ENCODE measurements at regions not wholly inside any gene's neighbourhood (a gene's known extent, or its start where the extent isn't known, plus 50 kb on each side); places are given as distances from the start of the nearest gene placed in this dataset.
A peak's percentile ranks its signal among the peaks of the same experiment; 100 is the strongest.

- TF ChIP-seq EZH2phosphoT487 (IDR thresholded peaks at IDR 0.05; ENCODE audit: borderline replicate concordance, low read length) (no peak), CTCF (conservative IDR thresholded peaks at IDR 0.05; ENCODE audit: low read depth, low read length) (no peak), EZH2 (IDR thresholded peaks at IDR 0.05; ENCODE audit: low read length, unreplicated experiment) (no peak)
- Histone ChIP-seq H3K27me3 (ENCODE audit: low read length) (no peaks in the 10 kb centered on the region), H2AFZ (ENCODE audit: low read length) (0 out of 2 replicates have a peak overlapping the region, but pooled peaks have one; percentile 0), H3K27ac (ENCODE audit: low read length) (peak overlapping the region; percentile 40), H3K9me2 (replicated peaks; ENCODE audit: low read length) (no peaks in the 10 kb centered on the region), H3K9me3 (ENCODE audit: low read length) (peaks cover 9% of the 10 kb centered on the region; the same call in 1 of the 2 replicates), H3K4me2 (ENCODE audit: low read length) (peak overlapping the region; percentile 33), H3K4me1 (ENCODE audit: insufficient read depth, low read length) (peaks cover 59% of the 10 kb centered on the region), H4K20me1 (ENCODE audit: low read length) (no peaks in the 10 kb centered on the region), H3K79me2 (ENCODE audit: low read length) (no peaks in the 10 kb centered on the region), H3K4me3 (ENCODE audit: low read length) (no peak overlapping the region), H3F3A (ENCODE audit: low read length, unreplicated experiment) (peaks cover 6% of the 10 kb centered on the region), H3K9ac (ENCODE audit: low read length) (no peak overlapping the region), H3K36me3 (ENCODE audit: low read depth, low read length) (no peaks in the 10 kb centered on the region)
- ChIA-PET CTCF (interaction anchor here (0.6 to 1.4 kb wide), 5 partner anchors 10 to 757 kb away, joined by 3 to 5 read pairs (median 3); no protein-coding TSS in a partner anchor), POLR2A (ENCODE audit: unreplicated experiment) (interaction anchor here (0.6 to 1.0 kb wide), 3 partner anchors 98 to 169 kb away, joined by 4 to 6 read pairs (median 5); no protein-coding TSS in a partner anchor)
- DNase-seq (no peak), ATAC-seq (peak; percentile 0; the same call in 1 of the 2 replicates)
- BruUV-seq (replicated peaks), result no TSS peak
- intact Hi-C loops (cut with micrococcal nuclease), result loop anchor here (1.0 to 10.0 kb wide), 7 partner anchors 47 to 760 kb away; partner anchors contain the start of gene ZMIZ1
These were observed 264.2 kb upstream of the ZMIZ1 start for GRCh38 chr10:78804411-78805032.

GRCh38 chr10:78805176-78805575, 263.6 kb upstream of the ZMIZ1 start:
- H3K27ac ChIP-seq (ENCODE audit: low read length), result peak overlapping the region; percentile 40
- CTCF ChIA-PET, result interaction anchor here (0.6 to 1.4 kb wide), 6 partner anchors 10 to 758 kb away, joined by 3 to 5 read pairs (median 3); no protein-coding TSS in a partner anchor
- intact Hi-C loops (cut with micrococcal nuclease), result loop anchor here (1.0 to 10.0 kb wide), 7 partner anchors 48 to 760 kb away; partner anchors contain the start of gene ZMIZ1
- H3K27me3 ChIP-seq (ENCODE audit: low read length), result no peaks in the 10 kb centered on the region
- peak; percentile 90 for ATAC-seq
- no peak for TF ChIP-seq EZH2phosphoT487 (IDR thresholded peaks at IDR 0.05; ENCODE audit: borderline replicate concordance, low read length)
- TF ChIP-seq EZH2 (IDR thresholded peaks at IDR 0.05; ENCODE audit: low read length, unreplicated experiment), result no peak
- no peak for TF ChIP-seq CTCF (conservative IDR thresholded peaks at IDR 0.05; ENCODE audit: low read depth, low read length)
- no peak overlapping the region for H3K4me3 ChIP-seq (ENCODE audit: low read length)
- POLR2A ChIA-PET (ENCODE audit: unreplicated experiment), result interaction anchor here (0.5 to 1.0 kb wide), 6 partner anchors 99 to 345 kb away, joined by 3 to 20 read pairs (median 4); no protein-coding TSS in a partner anchor
- H4K20me1 ChIP-seq (ENCODE audit: low read length), result no peaks in the 10 kb centered on the region
- peak overlapping the region; percentile 33 for H3K4me2 ChIP-seq (ENCODE audit: low read length)
- peaks cover 6% of the 10 kb centered on the region for H3F3A ChIP-seq (ENCODE audit: low read length, unreplicated experiment)
- H3K79me2 ChIP-seq (ENCODE audit: low read length), result no peaks in the 10 kb centered on the region
- H3K9ac ChIP-seq (ENCODE audit: low read length), result no peak overlapping the region
- peaks cover 59% of the 10 kb centered on the region for H3K4me1 ChIP-seq (ENCODE audit: insufficient read depth, low read length)
- peaks cover 9% of the 10 kb centered on the region; the same call in 1 of the 2 replicates for H3K9me3 ChIP-seq (ENCODE audit: low read length)
- H3K9me2 ChIP-seq (replicated peaks; ENCODE audit: low read length), result no peaks in the 10 kb centered on the region
- H3K36me3 ChIP-seq (ENCODE audit: low read depth, low read length), result no peaks in the 10 kb centered on the region
- peak overlapping the region; percentile 0; the same call in 1 of the 2 replicates for H2AFZ ChIP-seq (ENCODE audit: low read length)
- no TSS peak for BruUV-seq (replicated peaks)
- DNase-seq, result peak; percentile 100

All from PC-3 (cell line).